Vagina (tissue), 2 donors: ENCODE measurements at regions not wholly inside any gene's neighbourhood (a gene's known extent, or its start where the extent isn't known, plus 50 kb on each side); places are given as distances from the start of the nearest gene placed in this dataset.
"Not testable (repeated sequence)": the region's sequence is repeated elsewhere in the genome, so short reads cannot be mapped to it uniquely, and the experiment has no call there.

Experiments used
- DNase-seq, 2 donors: peaks; one replicate each; pipeline ENCODE4 v3.0.0-alpha.2; 2017; ENCODE audit errors: extremely low spot score in 2 of 2
- H3K27ac ChIP-seq: fragments of 200-600 bp; sonication (generic); one replicate; pipeline ENCODE4 v1.5.1; 2019
- H3K27me3 ChIP-seq: fragments of 200-600 bp; sonication (generic); one replicate; pipeline ENCODE4 v1.5.1; 2019
- H3K36me3 ChIP-seq, 2 donors: fragments of 200-600 bp; sonication (generic); one replicate each; pipeline ENCODE4 v1.5.1; 2017 to 2019
- H3K4me1 ChIP-seq: fragments of 200-600 bp; sonication (generic); one replicate; pipeline ENCODE4 v1.5.1; 2019
- H3K4me3 ChIP-seq, 2 donors: fragments of 200-600 bp; sonication (generic); 1 replicate in 1 of 2; 2 replicates in 1 of 2; pipeline ENCODE4 v1.5.1; 2016 to 2019
- H3K9me3 ChIP-seq: fragments of 200-600 bp; sonication (generic); one replicate; pipeline ENCODE4 v1.5.1; 2019
- POLR2A ChIP-seq, 2 donors: fragments of 450-650 bp; IDR thresholded peaks; one replicate each; pipeline ENCODE4 v1.6.1; 2017; ENCODE audit warnings: antibody characterized with exemption in 2 of 2, mild to moderate bottlenecking in 2 of 2, moderate library complexity in 2 of 2
- POLR2AphosphoS5 ChIP-seq, 2 donors: sonication (generic); formaldehyde crosslinking; IDR thresholded peaks; one replicate each; pipeline ENCODE4 v1.9.0; 2017; ENCODE audit warnings: antibody characterized with exemption in 2 of 2, mild to moderate bottlenecking in 2 of 2, low read depth in 1 of 2; ENCODE audit not compliant: insufficient read depth in 1 of 2
- intact Hi-C: fragments of 100-400 bp; cut with DNase I; formaldehyde crosslinking; loops from one replicate; pipeline ENCODE4 v1.15.1; 2023
- TF ChIP-seq, protein P1 (sequence below), 3 experiments: fragments of 450-650 bp in 2 of 3; fragments of 200-600 bp in 1 of 3; sonication (generic) in 1 of 3; IDR thresholded peaks; one replicate each; pipeline ENCODE4 v1.5.1; 2017 to 2019; ENCODE audit warnings: antibody characterized with exemption in 3 of 3, mild to moderate bottlenecking in 2 of 3, moderate library complexity in 2 of 3

DNA sequence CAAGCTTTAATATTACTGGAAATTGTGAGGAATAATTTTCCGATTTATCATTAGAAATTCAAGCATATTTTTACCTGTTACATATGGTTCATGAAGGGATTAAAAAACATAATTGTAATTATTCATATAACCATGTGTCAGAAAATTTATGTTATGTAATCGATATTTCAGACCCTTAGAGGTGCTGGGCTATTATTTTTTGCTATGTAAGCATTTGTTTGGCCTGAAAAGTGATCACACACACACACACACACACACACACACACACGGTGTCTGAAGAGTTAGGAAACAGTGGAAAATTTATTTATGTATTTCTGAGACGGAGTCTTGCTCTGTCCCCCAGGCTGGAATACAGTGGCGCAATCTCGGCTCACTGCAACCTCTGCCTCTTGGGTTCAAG lies 375.5 kb downstream of the PTH2R start:
- intact Hi-C loops = no loop called here

DNA sequence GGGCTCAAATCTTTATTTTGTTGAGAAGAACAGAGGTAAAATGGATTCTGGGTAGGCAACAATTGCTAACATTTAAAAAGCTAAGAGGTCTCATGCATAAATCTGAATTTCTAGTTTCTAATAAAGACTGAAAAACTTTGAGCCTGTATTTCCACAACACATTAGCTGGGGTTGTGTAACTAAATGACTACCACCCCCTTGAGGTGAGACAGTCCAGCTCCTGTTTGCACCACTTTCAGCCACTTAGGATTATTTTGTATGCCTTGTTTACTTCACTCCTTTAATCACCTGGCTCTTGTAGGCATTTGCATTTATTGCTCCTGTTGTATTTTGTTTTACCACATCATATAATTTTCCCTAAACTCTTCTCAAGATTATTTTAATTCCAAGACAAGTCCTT lies 376.6 kb downstream of the PTH2R start:
- Histone ChIP-seq H3K36me3 (no peaks in the 10 kb centered on the region), H3K4me1 (no peaks in the 10 kb centered on the region), H3K27me3 (no peaks in the 10 kb centered on the region), H3K9me3 (no peaks in the 10 kb centered on the region), H3K4me3 (no peak overlapping the region), H3K27ac (no peak overlapping the region)
- no peak for DNase-seq
- intact Hi-C loops = no loop called here
- no peak for TF ChIP-seq POLR2A (IDR thresholded peaks at IDR 0.05)
- TF ChIP-seq POLR2AphosphoS5 (IDR thresholded peaks at IDR 0.05; ENCODE audit: insufficient read depth in 1 of 2, low read depth in 1 of 2) = no peak
- TF ChIP-seq, protein P1, sequence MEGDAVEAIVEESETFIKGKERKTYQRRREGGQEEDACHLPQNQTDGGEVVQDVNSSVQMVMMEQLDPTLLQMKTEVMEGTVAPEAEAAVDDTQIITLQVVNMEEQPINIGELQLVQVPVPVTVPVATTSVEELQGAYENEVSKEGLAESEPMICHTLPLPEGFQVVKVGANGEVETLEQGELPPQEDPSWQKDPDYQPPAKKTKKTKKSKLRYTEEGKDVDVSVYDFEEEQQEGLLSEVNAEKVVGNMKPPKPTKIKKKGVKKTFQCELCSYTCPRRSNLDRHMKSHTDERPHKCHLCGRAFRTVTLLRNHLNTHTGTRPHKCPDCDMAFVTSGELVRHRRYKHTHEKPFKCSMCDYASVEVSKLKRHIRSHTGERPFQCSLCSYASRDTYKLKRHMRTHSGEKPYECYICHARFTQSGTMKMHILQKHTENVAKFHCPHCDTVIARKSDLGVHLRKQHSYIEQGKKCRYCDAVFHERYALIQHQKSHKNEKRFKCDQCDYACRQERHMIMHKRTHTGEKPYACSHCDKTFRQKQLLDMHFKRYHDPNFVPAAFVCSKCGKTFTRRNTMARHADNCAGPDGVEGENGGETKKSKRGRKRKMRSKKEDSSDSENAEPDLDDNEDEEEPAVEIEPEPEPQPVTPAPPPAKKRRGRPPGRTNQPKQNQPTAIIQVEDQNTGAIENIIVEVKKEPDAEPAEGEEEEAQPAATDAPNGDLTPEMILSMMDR (IDR thresholded peaks at IDR 0.05) = no peak

More for the DNA sequence above, 375.5 kb downstream of the PTH2R start:
- no peak for DNase-seq
- Histone ChIP-seq H3K27ac (no peak overlapping the region), H3K27me3 (no peaks in the 10 kb centered on the region), H3K36me3 (no peaks in the 10 kb centered on the region), H3K4me1 (no peaks in the 10 kb centered on the region), H3K4me3 (no peak overlapping the region), H3K9me3 (no peaks in the 10 kb centered on the region)
- TF ChIP-seq POLR2AphosphoS5 (IDR thresholded peaks at IDR 0.05; ENCODE audit: insufficient read depth in 1 of 2, low read depth in 1 of 2) (no peak), POLR2A (IDR thresholded peaks at IDR 0.05) (no peak)
- TF ChIP-seq, protein P1 (IDR thresholded peaks at IDR 0.05) = no peak

DNA sequence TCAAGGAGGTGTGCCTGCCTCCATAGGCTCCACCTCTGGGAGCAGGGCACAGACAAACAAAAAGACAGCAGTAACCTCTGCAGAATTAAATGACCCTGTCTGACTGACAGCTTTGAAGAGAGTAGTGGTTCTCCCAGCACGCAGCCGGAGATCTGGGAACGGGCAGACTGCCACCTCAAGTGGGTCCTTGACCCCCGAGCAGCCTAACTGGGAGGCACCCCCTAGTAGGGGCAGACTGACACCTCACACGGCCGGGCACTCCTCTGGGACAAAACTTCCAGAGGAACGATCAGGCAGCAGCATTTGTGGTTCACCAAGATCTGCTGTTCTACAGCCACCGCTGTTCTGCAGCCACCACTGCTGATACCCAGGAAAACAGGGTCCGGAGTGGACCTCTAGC lies 378.2 kb downstream of the PTH2R start:
- H3K36me3 ChIP-seq, H3K4me3 ChIP-seq, H3K27ac ChIP-seq, intact Hi-C loops, DNase-seq, H3K9me3 ChIP-seq, H3K27me3 ChIP-seq, H3K4me1 ChIP-seq: not testable (repeated sequence)

DNA sequence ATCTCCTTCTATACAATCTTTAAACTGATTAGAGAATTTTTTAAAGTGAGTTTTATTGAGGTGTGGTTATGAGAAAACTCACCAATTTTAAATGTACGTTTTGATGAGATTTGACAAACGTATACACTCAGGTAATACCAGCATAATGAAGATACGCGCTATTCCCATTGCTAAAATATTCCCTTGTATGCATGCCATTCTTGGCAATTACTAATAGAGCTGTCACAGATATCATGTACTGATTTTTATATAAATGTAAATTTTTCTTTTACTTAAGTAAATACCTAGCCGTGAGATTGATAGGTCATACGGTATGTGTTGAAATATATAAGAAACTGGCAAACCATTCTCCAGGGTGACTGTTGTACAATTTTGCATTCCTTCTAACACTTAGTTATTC lies 384.7 kb downstream of the PTH2R start:
- Histone ChIP-seq H3K27ac (no peak overlapping the region), H3K27me3 (no peaks in the 10 kb centered on the region), H3K36me3 (no peaks in the 10 kb centered on the region), H3K4me1 (no peaks in the 10 kb centered on the region), H3K4me3 (no peak overlapping the region), H3K9me3 (no peaks in the 10 kb centered on the region)
- intact Hi-C loops = no loop called here
- DNase-seq = no peak
- TF ChIP-seq POLR2A (IDR thresholded peaks at IDR 0.05) (no peak), POLR2AphosphoS5 (IDR thresholded peaks at IDR 0.05; ENCODE audit: insufficient read depth in 1 of 2, low read depth in 1 of 2) (no peak)
- TF ChIP-seq, protein P1 (IDR thresholded peaks at IDR 0.05) = no peak

DNA sequence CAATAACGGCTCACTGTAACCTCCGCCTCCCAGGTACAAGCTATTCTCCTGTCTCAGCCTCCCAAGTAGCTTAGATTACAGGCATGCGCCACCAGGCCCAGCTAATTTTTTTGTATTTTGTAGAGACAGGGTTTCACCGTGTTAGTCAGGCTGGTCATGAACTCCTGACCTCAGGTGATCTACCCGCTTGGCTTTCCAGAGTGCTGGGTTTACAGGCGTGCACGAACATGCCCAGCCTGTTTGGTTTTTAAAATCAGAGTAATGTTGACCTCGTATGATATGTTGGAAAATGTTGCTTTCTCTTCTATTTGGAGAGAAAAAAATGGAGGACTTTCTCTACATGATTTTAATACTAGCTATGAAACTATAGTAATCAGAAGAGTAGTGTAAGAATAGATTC lies 386.2 kb downstream of the PTH2R start:
- H3K4me1 ChIP-seq = no peaks in the 10 kb centered on the region
- no peaks in the 10 kb centered on the region for H3K36me3 ChIP-seq
- no peak for DNase-seq
- no peaks in the 10 kb centered on the region for H3K27me3 ChIP-seq
- TF ChIP-seq POLR2A (IDR thresholded peaks at IDR 0.05) = no peak
- TF ChIP-seq, protein P1 (IDR thresholded peaks at IDR 0.05) = no peak
- no peak for TF ChIP-seq POLR2AphosphoS5 (IDR thresholded peaks at IDR 0.05; ENCODE audit: insufficient read depth in 1 of 2, low read depth in 1 of 2)
- intact Hi-C loops = no loop called here
- H3K9me3 ChIP-seq = no peaks in the 10 kb centered on the region
- H3K4me3 ChIP-seq = no peak overlapping the region
- H3K27ac ChIP-seq = no peak overlapping the region

DNA sequence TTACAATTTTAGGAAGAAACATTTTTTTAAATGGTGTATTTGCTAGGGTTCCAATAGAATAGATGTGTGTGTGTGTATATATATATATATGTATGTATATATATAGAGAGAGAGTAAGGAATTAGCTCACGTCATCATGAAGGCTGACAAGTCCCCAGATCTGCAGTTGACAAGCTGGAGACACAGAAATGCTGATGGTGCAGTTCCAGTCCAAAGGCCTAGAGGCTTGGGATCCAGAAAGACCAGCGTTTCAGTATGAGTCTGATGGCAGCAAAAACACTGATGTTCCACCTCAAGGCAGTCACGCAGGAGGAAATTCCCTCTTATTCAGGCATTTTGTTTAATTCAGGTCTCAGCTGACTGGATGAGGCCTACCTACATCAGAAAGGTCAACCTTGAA lies 386.8 kb downstream of the PTH2R start:
- TF ChIP-seq POLR2A (IDR thresholded peaks at IDR 0.05) = no peak
- TF ChIP-seq POLR2AphosphoS5 (IDR thresholded peaks at IDR 0.05; ENCODE audit: insufficient read depth in 1 of 2, low read depth in 1 of 2) = no peak
- TF ChIP-seq, protein P1 (IDR thresholded peaks at IDR 0.05) = no peak
- H3K9me3 ChIP-seq = no peaks in the 10 kb centered on the region
- H3K4me3 ChIP-seq = no peak overlapping the region
- no peaks in the 10 kb centered on the region for H3K36me3 ChIP-seq
- no peaks in the 10 kb centered on the region for H3K4me1 ChIP-seq
- H3K27me3 ChIP-seq = no peaks in the 10 kb centered on the region
- intact Hi-C loops = no loop called here
- H3K27ac ChIP-seq = no peak overlapping the region
- no peak for DNase-seq
